Colonic mucosa (tissue), 4 donors: ENCODE measurements at regions not wholly inside any gene's neighbourhood (a gene's known extent, or its start where the extent isn't known, plus 50 kb on each side); places are given as distances from the start of the nearest gene placed in this dataset.

Experiments used
- DNase-seq: peaks from one replicate; pipeline ENCODE4 v3.0.0-alpha.2; 2020
- H3K27ac ChIP-seq: fragments of 200-600 bp; one replicate; pipeline ENCODE4 v1.8.0; 2021
- H3K27me3 ChIP-seq: fragments of 200-600 bp; one replicate; pipeline ENCODE4 v1.8.0; 2021
- H3K36me3 ChIP-seq: fragments of 200-600 bp; one replicate; pipeline ENCODE4 v1.8.0; 2021
- H3K4me1 ChIP-seq: fragments of 200-600 bp; one replicate; pipeline ENCODE4 v1.8.0; 2021; ENCODE audit warnings: mild to moderate bottlenecking
- H3K4me3 ChIP-seq: fragments of 200-600 bp; one replicate; pipeline ENCODE4 v1.8.0; 2021
- H3K9ac ChIP-seq, 2 donors: one replicate each; pipeline ENCODE4 v1.7.0; 2013; ENCODE audit warnings: control low read depth in 2 of 2, low read depth in 2 of 2, low read length in 2 of 2
- H3K9me3 ChIP-seq: fragments of 200-600 bp; one replicate; pipeline ENCODE4 v1.8.0; 2021
- intact Hi-C: fragments of 100-400 bp; cut with DNase I; formaldehyde crosslinking; loops from one replicate; pipeline ENCODE4 v1.14.1; 2022
- TF ChIP-seq, protein P1 (sequence below): fragments of 200-600 bp; IDR thresholded peaks from one replicate; pipeline ENCODE4 v1.8.0; 2022; ENCODE audit warnings: antibody characterized with exemption, mild to moderate bottlenecking
- donor health status: healthy.
- donor health status: DM: no; HTN: no; CAD: no.
- donor health status: DM: no; HTN: no; CAD: no.

DNA sequence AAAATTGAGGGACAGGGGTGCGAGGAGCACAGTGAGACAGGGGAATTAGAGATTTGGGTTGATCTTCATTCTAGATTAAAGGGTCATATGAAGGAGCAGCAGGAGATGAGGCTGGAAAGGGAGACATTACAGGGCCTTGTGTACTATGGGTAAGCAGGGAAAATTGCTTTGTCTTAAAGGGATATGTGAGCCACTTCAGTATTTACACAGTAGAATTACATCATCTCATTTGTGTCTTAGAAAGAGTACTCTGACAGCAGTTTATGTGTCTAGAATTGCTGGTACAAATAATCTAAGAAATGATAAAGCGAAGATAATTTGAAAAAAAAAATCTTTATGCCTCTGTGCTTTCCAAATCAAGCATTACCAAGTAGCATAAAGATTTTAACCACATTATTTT, 287.0 kb upstream of the ARRDC3 start:
- H3K27ac ChIP-seq, result no peak overlapping the region
- no peak overlapping the region for H3K9ac ChIP-seq
- no peaks in the 10 kb centered on the region for H3K36me3 ChIP-seq
- no peaks in the 10 kb centered on the region for H3K27me3 ChIP-seq
- no peak for DNase-seq
- TF ChIP-seq, protein P1, sequence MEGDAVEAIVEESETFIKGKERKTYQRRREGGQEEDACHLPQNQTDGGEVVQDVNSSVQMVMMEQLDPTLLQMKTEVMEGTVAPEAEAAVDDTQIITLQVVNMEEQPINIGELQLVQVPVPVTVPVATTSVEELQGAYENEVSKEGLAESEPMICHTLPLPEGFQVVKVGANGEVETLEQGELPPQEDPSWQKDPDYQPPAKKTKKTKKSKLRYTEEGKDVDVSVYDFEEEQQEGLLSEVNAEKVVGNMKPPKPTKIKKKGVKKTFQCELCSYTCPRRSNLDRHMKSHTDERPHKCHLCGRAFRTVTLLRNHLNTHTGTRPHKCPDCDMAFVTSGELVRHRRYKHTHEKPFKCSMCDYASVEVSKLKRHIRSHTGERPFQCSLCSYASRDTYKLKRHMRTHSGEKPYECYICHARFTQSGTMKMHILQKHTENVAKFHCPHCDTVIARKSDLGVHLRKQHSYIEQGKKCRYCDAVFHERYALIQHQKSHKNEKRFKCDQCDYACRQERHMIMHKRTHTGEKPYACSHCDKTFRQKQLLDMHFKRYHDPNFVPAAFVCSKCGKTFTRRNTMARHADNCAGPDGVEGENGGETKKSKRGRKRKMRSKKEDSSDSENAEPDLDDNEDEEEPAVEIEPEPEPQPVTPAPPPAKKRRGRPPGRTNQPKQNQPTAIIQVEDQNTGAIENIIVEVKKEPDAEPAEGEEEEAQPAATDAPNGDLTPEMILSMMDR, result no peak
- intact Hi-C loops, result no loop called here
- no peaks in the 10 kb centered on the region for H3K4me1 ChIP-seq
- H3K9me3 ChIP-seq, result no peaks in the 10 kb centered on the region
- H3K4me3 ChIP-seq, result no peak overlapping the region

DNA sequence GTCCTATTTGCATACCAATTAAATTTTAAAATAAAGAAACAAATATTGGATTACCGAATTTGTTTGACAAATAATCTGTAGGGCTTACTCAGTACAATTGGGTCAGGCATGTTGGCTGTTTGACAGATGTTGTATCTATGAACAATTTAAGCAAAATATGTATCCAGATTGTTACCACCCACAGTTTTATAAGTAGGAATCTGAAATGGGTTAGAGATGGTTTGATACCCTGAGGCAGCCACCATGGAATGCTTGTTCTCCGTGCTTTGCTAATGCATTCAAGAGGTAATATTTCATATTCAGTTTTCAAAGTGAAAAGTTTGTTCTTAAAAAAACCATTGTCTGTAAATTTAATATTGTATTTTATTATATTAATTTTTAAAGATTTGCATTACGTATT, 285.1 kb upstream of the ARRDC3 start:
- Histone ChIP-seq H3K27me3 (no peaks in the 10 kb centered on the region), H3K4me3 (no peak overlapping the region), H3K9me3 (no peaks in the 10 kb centered on the region), H3K27ac (no peak overlapping the region), H3K4me1 (no peaks in the 10 kb centered on the region), H3K36me3 (no peaks in the 10 kb centered on the region), H3K9ac (no peak overlapping the region)
- TF ChIP-seq, protein P1, result no peak
- no peak for DNase-seq
- intact Hi-C loops, result no loop called here

DNA sequence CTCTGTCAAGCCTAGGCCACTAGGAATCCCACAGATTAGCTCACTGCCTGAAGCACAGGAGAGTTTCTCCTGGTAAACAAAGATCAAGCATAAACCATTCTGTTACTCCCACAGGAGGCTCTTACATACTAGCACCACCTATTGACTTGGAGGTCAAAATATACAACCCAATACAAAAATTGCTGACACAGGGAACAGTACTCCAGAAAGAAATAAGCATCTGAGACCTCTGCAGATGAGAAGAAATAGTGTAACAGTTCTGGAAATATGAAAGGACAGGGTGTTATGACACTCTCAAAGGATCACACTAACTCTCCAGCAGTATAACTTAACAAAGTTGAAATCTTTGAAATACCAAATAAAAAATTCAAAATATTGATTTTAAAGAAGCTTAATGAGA, 269.6 kb upstream of the ARRDC3 start:
- Histone ChIP-seq H3K36me3 (no peaks in the 10 kb centered on the region), H3K4me1 (no peaks in the 10 kb centered on the region), H3K4me3 (no peak overlapping the region), H3K9ac (no peak overlapping the region), H3K27ac (no peak overlapping the region), H3K9me3 (no peaks in the 10 kb centered on the region), H3K27me3 (no peaks in the 10 kb centered on the region)
- intact Hi-C loops, result no loop called here
- no peak for DNase-seq
- TF ChIP-seq, protein P1, result no peak

DNA sequence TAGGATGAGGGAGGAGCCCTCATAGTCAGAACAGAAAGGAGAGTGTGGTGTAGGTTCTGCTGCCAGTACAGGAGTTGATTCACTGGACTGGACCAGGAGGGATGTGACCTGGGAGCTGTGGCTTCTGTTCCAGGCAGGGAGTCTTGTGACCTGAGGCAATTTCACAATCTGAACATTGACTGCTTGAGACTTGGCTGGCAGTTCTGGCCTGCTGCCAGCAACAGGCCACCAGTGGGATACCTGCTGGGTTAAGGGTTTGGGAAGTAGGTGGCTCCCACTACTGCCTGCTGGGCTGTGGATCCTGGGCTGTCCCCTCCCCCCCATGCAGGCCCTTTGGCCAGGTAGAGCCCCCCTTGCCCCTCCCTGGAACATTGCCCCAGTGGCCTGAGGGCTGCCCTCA, 268.6 kb upstream of the ARRDC3 start:
- no peak for DNase-seq
- Histone ChIP-seq H3K9me3 (no peaks in the 10 kb centered on the region), H3K27ac (no peak overlapping the region), H3K36me3 (no peaks in the 10 kb centered on the region), H3K4me3 (no peak overlapping the region), H3K27me3 (no peaks in the 10 kb centered on the region), H3K4me1 (no peaks in the 10 kb centered on the region), H3K9ac (no peak overlapping the region)
- intact Hi-C loops, result no loop called here
- TF ChIP-seq, protein P1, result no peak

DNA sequence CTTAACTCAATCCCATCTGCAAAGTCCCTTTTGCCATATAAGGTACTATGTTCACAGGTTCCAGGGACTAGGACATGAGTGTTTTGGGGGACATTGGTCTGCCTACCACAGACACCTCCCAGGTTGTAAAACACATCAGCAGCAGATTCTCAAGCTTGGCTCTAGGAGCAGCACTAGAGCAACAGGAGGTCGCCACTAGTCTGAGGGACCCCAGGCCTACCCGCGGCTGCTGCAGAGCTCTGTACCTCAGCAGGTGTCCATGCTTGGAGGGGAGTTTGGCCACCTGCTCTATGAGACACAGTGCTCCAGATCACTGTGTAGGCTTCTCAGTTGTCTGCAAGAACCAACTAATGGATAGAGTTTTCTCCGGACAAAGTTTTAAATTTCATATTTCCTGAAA, 262.2 kb upstream of the ARRDC3 start:
- intact Hi-C loops, result no loop called here
- Histone ChIP-seq H3K9me3 (no peaks in the 10 kb centered on the region), H3K4me1 (no peaks in the 10 kb centered on the region), H3K36me3 (no peaks in the 10 kb centered on the region), H3K9ac (no peak overlapping the region), H3K4me3 (no peak overlapping the region), H3K27me3 (no peaks in the 10 kb centered on the region), H3K27ac (no peak overlapping the region)
- TF ChIP-seq, protein P1, result no peak
- DNase-seq, result no peak

DNA sequence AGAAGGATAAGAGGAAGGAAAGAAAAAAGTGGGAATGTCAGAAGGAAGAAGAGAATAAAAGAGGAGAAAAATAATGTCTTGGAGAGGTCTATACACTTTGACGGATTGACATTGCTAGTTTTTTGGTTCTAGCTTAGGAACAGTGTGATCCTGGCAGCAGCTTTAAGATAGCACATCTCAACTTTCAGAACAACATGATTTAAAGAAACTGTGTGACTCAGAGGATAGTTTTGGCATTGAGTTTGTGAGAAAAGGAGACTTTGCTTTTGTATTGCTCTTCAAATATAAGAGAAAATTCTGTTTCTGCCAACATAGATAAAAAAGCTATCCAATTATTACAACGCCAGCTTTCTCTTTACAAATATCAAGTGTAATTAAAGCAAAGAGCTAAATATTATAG, 260.7 kb upstream of the ARRDC3 start:
- H3K4me1 ChIP-seq, result no peaks in the 10 kb centered on the region
- intact Hi-C loops, result no loop called here
- TF ChIP-seq, protein P1, result no peak
- no peak for DNase-seq
- H3K9me3 ChIP-seq, result no peaks in the 10 kb centered on the region
- H3K36me3 ChIP-seq, result no peaks in the 10 kb centered on the region
- H3K9ac ChIP-seq, result no peak overlapping the region
- no peak overlapping the region for H3K27ac ChIP-seq
- H3K27me3 ChIP-seq, result no peaks in the 10 kb centered on the region
- no peak overlapping the region for H3K4me3 ChIP-seq
